Tibial nerve (tissue), 4 donors: ENCODE measurements at regions not wholly inside any gene's neighbourhood (a gene's known extent, or its start where the extent isn't known, plus 50 kb on each side); places are given as distances from the start of the nearest gene placed in this dataset.

Experiments
- CTCF ChIP-seq, 5 experiments: fragments of 200-600 bp in 3 of 5; fragments of 450-650 bp in 2 of 5; sonication (generic) in 3 of 5; IDR thresholded peaks; one replicate each; pipeline ENCODE4 v1.5.1; 2016 to 2019; ENCODE audit warnings: antibody characterized with exemption in 5 of 5, mild to moderate bottlenecking in 3 of 5, moderate library complexity in 2 of 5
- EP300 ChIP-seq, 2 donors: sonication (generic); formaldehyde crosslinking; IDR thresholded peaks; one replicate each; pipeline ENCODE4 v1.6.1; 2017; ENCODE audit warnings: antibody characterized with exemption in 2 of 2, mild to moderate bottlenecking in 1 of 2

- TF ChIP-seq CTCF (IDR thresholded peaks at IDR 0.05), result no peak
- no peak for TF ChIP-seq EP300 (IDR thresholded peaks at IDR 0.05)
Measured at GRCh38 chr14:31920001-31920400, 157.1 kb upstream of the ARHGAP5 start.
